SK-N-SH (cell line): ENCODE measurements at regions not wholly inside any gene's neighbourhood (a gene's known extent, or its start where the extent isn't known, plus 50 kb on each side); places are given as distances from the start of the nearest gene placed in this dataset.

ENCODE experiments used
- CTCF ChIP-seq: fragments of 200-600 bp; sonication (generic); IDR thresholded peaks from 2 replicates; pipeline ENCODE4 v1.6.1; 2017; ENCODE audit warnings: antibody characterized with exemption, mild to moderate bottlenecking, moderate library complexity
- EP300 ChIP-seq, 2 experiments: IDR thresholded peaks; 2 replicates each; pipeline versions ENCODE4 v1.4.0 to v1.6.1; 2012; ENCODE audit warnings: borderline replicate concordance in 1 of 2, low read depth in 1 of 2, low read length in 1 of 2
- MXI1 ChIP-seq: IDR thresholded peaks from 2 replicates; pipeline ENCODE4 v1.6.1; 2012; ENCODE audit warnings: mild to moderate bottlenecking, low read depth, low read length, improper control_type of control experiment
- POLR2AphosphoS5 ChIP-seq: IDR thresholded peaks from 2 replicates; pipeline ENCODE4 v1.6.1; 2012; ENCODE audit warnings: low read depth, low read length
- RAD21 ChIP-seq: IDR thresholded peaks from 2 replicates; pipeline ENCODE4 v1.6.1; 2012; ENCODE audit warnings: mild to moderate bottlenecking, low read length
- RCOR1 ChIP-seq: fragments of 150-350 bp; IDR thresholded peaks from 2 replicates; pipeline ENCODE4 v1.6.1; 2017; ENCODE audit warnings: antibody characterized with exemption, low read length
- TEAD4 ChIP-seq: IDR thresholded peaks from 2 replicates; pipeline ENCODE4 v1.4.0; 2012; ENCODE audit warnings: mild to moderate bottlenecking, borderline replicate concordance; ENCODE audit not compliant: insufficient read depth
- USF2 ChIP-seq: fragments of 150-350 bp; IDR thresholded peaks from 2 replicates; pipeline ENCODE4 v1.6.1; 2017; ENCODE audit warnings: antibody characterized with exemption, low read length, low read depth, borderline replicate concordance
- YY1 ChIP-seq: IDR thresholded peaks from 2 replicates; pipeline ENCODE4 v1.4.0; 2012; ENCODE audit warnings: low read depth, mild to moderate bottlenecking

- TF ChIP-seq TEAD4 (no peak), CTCF (no peak), MXI1 (no peak), RAD21 (no peak), YY1 (no peak), USF2 (no peak), EP300 (IDR thresholded peaks at IDR 0.05; ENCODE audit: borderline replicate concordance in 1 of 2, low read depth in 1 of 2, low read length in 1 of 2) (no peak), RCOR1 (no peak), POLR2AphosphoS5 (no peak)
Observed at GRCh38 chr20:24147479-24147878, 158.9 kb upstream of the GGTLC1 start.
